GM12872 (cell line): ENCODE measurements at regions not wholly inside any gene's neighbourhood (a gene's known extent, or its start where the extent isn't known, plus 50 kb on each side); places are given as distances from the start of the nearest gene placed in this dataset.

ENCODE experiments used
- CTCF ChIP-seq: IDR thresholded peaks from 3 replicates; pipeline ENCODE4 v1.5.1; 2011; ENCODE audit warnings: low read depth, mild to moderate bottlenecking, low read length, moderate library complexity; ENCODE audit not compliant: insufficient read depth

- no peak for TF ChIP-seq CTCF
These were observed 294.0 kb upstream of the HS6ST1 start for GRCh38 chr2:128612628-128613027.

DNA sequence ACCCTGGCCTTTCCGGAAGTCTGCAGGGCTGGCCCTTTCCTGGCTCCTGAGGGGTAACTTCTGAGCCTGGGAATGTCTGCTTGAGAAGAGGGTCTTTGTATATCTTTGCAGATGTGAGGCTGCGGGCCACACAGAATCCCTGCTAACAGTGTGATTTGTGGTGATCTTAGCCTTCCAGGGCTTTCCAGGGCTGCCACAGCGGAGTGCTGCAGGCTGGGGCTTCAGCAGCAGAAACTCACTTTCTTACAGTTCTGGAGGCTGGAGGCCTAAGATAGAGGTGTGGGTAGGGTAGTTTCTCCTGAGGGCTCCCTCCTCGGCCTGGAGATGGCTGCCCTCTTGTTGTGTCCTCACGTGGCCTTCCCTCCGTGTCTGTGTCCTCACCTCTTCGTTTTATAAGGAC lies 294.7 kb upstream of the HS6ST1 start:
- TF ChIP-seq CTCF, result no peak

DNA sequence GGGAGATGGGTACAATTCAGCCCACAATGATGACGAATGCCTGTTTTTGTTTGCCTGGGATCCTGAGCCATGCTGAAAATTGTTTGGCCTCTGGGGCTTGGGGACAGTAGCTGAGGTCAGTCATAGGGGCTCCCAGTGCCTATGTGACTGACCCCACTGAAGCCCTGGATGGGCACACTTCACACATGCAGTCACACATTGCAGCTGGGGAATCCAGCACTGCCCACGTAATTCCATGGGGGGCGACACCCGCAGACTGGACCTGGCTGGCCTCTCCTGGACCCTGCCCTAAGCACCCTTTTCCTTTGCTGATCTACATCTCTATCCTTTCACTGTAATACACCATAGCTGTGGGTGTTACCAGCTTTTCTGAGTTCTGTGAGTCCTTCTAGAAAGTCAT lies 295.2 kb upstream of the HS6ST1 start:
- no peak for TF ChIP-seq CTCF

GRCh38 chr2:128615571-128615970 lies 296.9 kb upstream of the HS6ST1 start:
- no peak for TF ChIP-seq CTCF

- TF ChIP-seq CTCF, result no peak
These were observed 298.4 kb upstream of the HS6ST1 start for GRCh38 chr2:128617029-128617590.

DNA sequence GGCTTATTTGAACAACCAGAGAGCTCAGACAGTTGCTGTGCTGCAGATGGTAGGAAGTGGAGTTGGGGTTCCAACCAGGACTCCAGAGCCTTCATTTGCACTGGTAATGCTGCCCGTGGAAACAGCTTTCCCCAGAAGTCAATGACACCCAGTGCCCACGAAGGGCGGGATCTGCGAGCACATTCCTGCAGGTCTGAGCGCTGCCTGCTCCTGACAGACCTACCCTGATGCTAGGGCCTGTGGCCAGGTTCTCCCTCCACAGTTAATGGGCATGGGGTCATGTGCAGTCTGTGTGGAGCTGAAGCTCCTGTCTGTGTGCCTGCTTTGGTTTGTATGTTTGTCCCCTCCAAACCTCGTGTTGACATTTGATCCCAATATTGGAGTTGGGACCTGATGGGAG lies 299.0 kb upstream of the HS6ST1 start:
- TF ChIP-seq CTCF, result no peak

- TF ChIP-seq CTCF, result no peak
These were observed 300.0 kb upstream of the HS6ST1 start for GRCh38 chr2:128618642-128619041.
